Panc1 (cell line): ENCODE measurements at regions not wholly inside any gene's neighbourhood (a gene's known extent, or its start where the extent isn't known, plus 50 kb on each side); places are given as distances from the start of the nearest gene placed in this dataset.

Experiments used
- ATAC-seq: fragments of 200-7000 bp; cut with Tn5 transposase; 2 replicates; pipeline ENCODE4 v1.9.1; 2020; ENCODE audit warnings: mild to moderate bottlenecking, moderate library complexity
- BruUV-seq: library from RNA; stranded (reverse); fragments of 400-500 nt; replicated peaks from 2 replicates; lab custom pipeline; 2021; lab: Mats Ljungman, UMichigan
- CTCF ChIA-PET: fragments of 300-600 bp; sonication (Branson Sonifier 250); formaldehyde crosslinking; loops from one replicate; lab custom pipeline; 2022; ENCODE audit warnings: antibody characterized with exemption; lab: Charles Lee
- POLR2A ChIA-PET: fragments of 300-600 bp; sonication (Branson Sonifier 250); formaldehyde crosslinking; loops from one replicate; lab custom pipeline; 2022; ENCODE audit warnings: antibody characterized with exemption; lab: Charles Lee
- DNase-seq: peaks from one replicate; pipeline ENCODE4 v3.0.0-alpha.2; 2010; ENCODE audit warnings: low read depth, low spot score
- H3K27ac ChIP-seq: 2 replicates; pipeline ENCODE4 v1.5.1; 2011; ENCODE audit warnings: mild to moderate bottlenecking, low read length, inconsistent platforms
- H3K27me3 ChIP-seq: fragments of 200-500 bp; sonication (Bioruptor generic); 2 replicates; pipeline ENCODE4 v1.6.0; 2014; ENCODE audit warnings: low read length, inconsistent platforms; ENCODE audit not compliant: control insufficient read depth, insufficient read depth
- H3K36me3 ChIP-seq: fragments of 200-500 bp; sonication (Bioruptor generic); 2 replicates; pipeline ENCODE4 v1.5.1; 2014; ENCODE audit warnings: inconsistent platforms, mild to moderate bottlenecking, low read length, moderate library complexity; ENCODE audit not compliant: control insufficient read depth, insufficient read depth
- H3K4me1 ChIP-seq: 2 replicates; pipeline ENCODE4 v1.5.1; 2011; ENCODE audit warnings: inconsistent platforms, mild to moderate bottlenecking, low read length, moderate library complexity; ENCODE audit not compliant: control insufficient read depth, insufficient read depth
- H3K4me3 ChIP-seq, 2 experiments: 2 replicates each; pipeline ENCODE4 v1.5.1; 2011 to 2012; ENCODE audit warnings: low read depth in 2 of 2, low read length in 2 of 2, mild to moderate bottlenecking in 2 of 2, inconsistent platforms in 1 of 2, moderate library complexity in 1 of 2
- H3K9me3 ChIP-seq: fragments of 200-500 bp; sonication (Bioruptor generic); 2 replicates; pipeline ENCODE4 v1.5.1; 2014; ENCODE audit warnings: low read depth, mild to moderate bottlenecking, inconsistent platforms, low read length, moderate library complexity; ENCODE audit not compliant: control insufficient read depth, insufficient read depth
- POLR2AphosphoS5 ChIP-seq: IDR thresholded peaks from 2 replicates; pipeline ENCODE4 v1.6.1; 2012; ENCODE audit warnings: mild to moderate bottlenecking, low read depth, low read length, moderate library complexity
- REST ChIP-seq, 2 experiments: IDR thresholded peaks; 2 replicates each; pipeline ENCODE4 v1.6.1; 2011 to 2012; ENCODE audit warnings: low read depth in 2 of 2, control low read depth in 1 of 2, low read length in 1 of 2, mild to moderate bottlenecking in 1 of 2, moderate library complexity in 1 of 2; ENCODE audit not compliant: insufficient read depth in 1 of 2
- SIN3A ChIP-seq: IDR thresholded peaks from 2 replicates; pipeline ENCODE4 v1.6.1; 2012; ENCODE audit warnings: low read depth, mild to moderate bottlenecking, low read length, moderate library complexity, borderline replicate concordance; ENCODE audit not compliant: insufficient read depth
- TCF7L2 ChIP-seq: IDR thresholded peaks from 2 replicates; pipeline ENCODE4 v1.6.1; 2011; ENCODE audit warnings: mild to moderate bottlenecking, low read depth, low read length, inconsistent platforms
- in situ Hi-C: cut with HindIII; loops from 2 replicates; pipeline ENCODE4 v1.10.0; 2016; ENCODE audit warnings: low sequenced_read_pairs, low pct_unique_long_range_greater_than_20kb
- intact Hi-C: fragments of 100-400 bp; cut with micrococcal nuclease; formaldehyde crosslinking; loops from one replicate; pipeline ENCODE4 v1.10.0; 2022; ENCODE audit not compliant: unreplicated experiment
- TF ChIP-seq, protein P1 (sequence below): fragments of 450-650 bp; IDR thresholded peaks from 2 replicates; pipeline ENCODE4 v1.5.1; 2017; ENCODE audit warnings: mild to moderate bottlenecking

GRCh38 chr2:175402571-175402970, 221.1 kb upstream of the ATP5MC3 start:
- intact Hi-C loops = no loop called here
- no peak overlapping the region for H3K27ac ChIP-seq
- in situ Hi-C loops = no loop called here
- TF ChIP-seq POLR2AphosphoS5 (no peak), TCF7L2 (no peak), REST (IDR thresholded peaks at IDR 0.05; ENCODE audit: insufficient read depth in 1 of 2, low read depth in 2 of 2, low read length in 1 of 2) (no peak), SIN3A (no peak)
- TF ChIP-seq, protein P1, sequence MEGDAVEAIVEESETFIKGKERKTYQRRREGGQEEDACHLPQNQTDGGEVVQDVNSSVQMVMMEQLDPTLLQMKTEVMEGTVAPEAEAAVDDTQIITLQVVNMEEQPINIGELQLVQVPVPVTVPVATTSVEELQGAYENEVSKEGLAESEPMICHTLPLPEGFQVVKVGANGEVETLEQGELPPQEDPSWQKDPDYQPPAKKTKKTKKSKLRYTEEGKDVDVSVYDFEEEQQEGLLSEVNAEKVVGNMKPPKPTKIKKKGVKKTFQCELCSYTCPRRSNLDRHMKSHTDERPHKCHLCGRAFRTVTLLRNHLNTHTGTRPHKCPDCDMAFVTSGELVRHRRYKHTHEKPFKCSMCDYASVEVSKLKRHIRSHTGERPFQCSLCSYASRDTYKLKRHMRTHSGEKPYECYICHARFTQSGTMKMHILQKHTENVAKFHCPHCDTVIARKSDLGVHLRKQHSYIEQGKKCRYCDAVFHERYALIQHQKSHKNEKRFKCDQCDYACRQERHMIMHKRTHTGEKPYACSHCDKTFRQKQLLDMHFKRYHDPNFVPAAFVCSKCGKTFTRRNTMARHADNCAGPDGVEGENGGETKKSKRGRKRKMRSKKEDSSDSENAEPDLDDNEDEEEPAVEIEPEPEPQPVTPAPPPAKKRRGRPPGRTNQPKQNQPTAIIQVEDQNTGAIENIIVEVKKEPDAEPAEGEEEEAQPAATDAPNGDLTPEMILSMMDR = no peak
- DNase-seq = no peak
- ATAC-seq = no peak
- H3K36me3 ChIP-seq = no peaks in the 10 kb centered on the region
- H3K9me3 ChIP-seq = no peaks in the 10 kb centered on the region
- H3K4me3 ChIP-seq = no peak overlapping the region
- POLR2A ChIA-PET = no interaction called here
- no TSS peak for BruUV-seq
- H3K4me1 ChIP-seq = no peaks in the 10 kb centered on the region
- CTCF ChIA-PET = no interaction called here
- no peaks in the 10 kb centered on the region; the same call in 1 of the 2 replicates for H3K27me3 ChIP-seq

DNA sequence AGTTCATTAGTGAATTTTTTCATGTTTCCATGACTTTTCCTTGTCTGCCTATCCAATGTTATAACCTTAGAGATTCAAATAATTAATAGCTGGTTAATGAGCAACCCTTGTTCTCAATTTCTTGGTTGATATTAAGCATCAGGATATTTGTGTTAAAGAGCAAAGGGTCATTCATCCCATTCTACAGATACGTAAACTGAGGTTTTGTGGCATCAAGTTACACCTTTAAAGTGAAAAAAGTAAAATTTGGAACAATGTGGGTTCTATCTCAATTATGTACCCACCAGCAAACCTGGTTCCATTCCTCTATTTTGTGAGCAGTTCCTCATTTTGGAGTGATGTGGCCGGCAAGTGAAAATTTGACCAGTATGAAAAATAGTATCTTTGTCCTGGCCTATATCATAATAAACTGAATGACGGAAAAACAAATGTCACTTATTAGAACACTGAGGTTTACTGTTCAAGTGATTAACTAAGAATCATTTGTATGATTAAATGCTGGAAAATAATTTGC, 220.5 kb upstream of the ATP5MC3 start:
- POLR2A ChIA-PET = no interaction called here

More for the DNA sequence above, 220.5 kb upstream of the ATP5MC3 start:
- no peak overlapping the region for H3K27ac ChIP-seq
- ATAC-seq (no peak), DNase-seq (no peak)
- H3K4me3 ChIP-seq = no peak overlapping the region
- intact Hi-C loops = no loop called here
- TF ChIP-seq POLR2AphosphoS5 = no peak
- no peak for TF ChIP-seq REST (IDR thresholded peaks at IDR 0.05; ENCODE audit: insufficient read depth in 1 of 2, low read depth in 2 of 2, low read length in 1 of 2)
- TF ChIP-seq SIN3A = no peak
- no peak for TF ChIP-seq TCF7L2
- TF ChIP-seq, protein P1 = no peak
- CTCF ChIA-PET = no interaction called here
- no TSS peak for BruUV-seq
- H3K27me3 ChIP-seq = no peaks in the 10 kb centered on the region; the same call in 1 of the 2 replicates
- in situ Hi-C loops = no loop called here
- no peaks in the 10 kb centered on the region for H3K4me1 ChIP-seq
- H3K9me3 ChIP-seq = no peaks in the 10 kb centered on the region
- H3K36me3 ChIP-seq = no peaks in the 10 kb centered on the region
